Mesenchymal stem cell (in vitro differentiated cells and primary cell): ENCODE measurements at regions not wholly inside any gene's neighbourhood (a gene's known extent, or its start where the extent isn't known, plus 50 kb on each side); places are given as distances from the start of the nearest gene placed in this dataset.

Experiments used
- DNase-seq: peaks from one replicate; pipeline ENCODE4 v3.0.0-alpha.2; 2013
- H2AFZ ChIP-seq: one replicate; pipeline ENCODE4 v1.6.1; 2013; ENCODE audit warnings: low read depth, mild to moderate bottlenecking, control low read depth, inconsistent platforms, low read length, moderate library complexity
- H2AK5ac ChIP-seq: 2 replicates; pipeline ENCODE4 v1.6.1; 2013; ENCODE audit warnings: low read length, moderate library complexity, mild to moderate bottlenecking, inconsistent platforms; ENCODE audit not compliant: severe bottlenecking
- H2BK120ac ChIP-seq: one replicate; pipeline ENCODE4 v1.6.1; 2013; ENCODE audit warnings: low read depth, mild to moderate bottlenecking, inconsistent platforms, low read length, moderate library complexity
- H2BK12ac ChIP-seq, 2 experiments: one replicate each; pipeline ENCODE4 v1.6.1; 2013; ENCODE audit warnings: inconsistent platforms in 2 of 2, low read length in 2 of 2, mild to moderate bottlenecking in 2 of 2, moderate library complexity in 2 of 2, control low read depth in 1 of 2
- H2BK15ac ChIP-seq: one replicate; pipeline ENCODE4 v1.6.1; 2013; ENCODE audit warnings: mild to moderate bottlenecking, low read depth, inconsistent platforms; ENCODE audit not compliant: poor library complexity, severe bottlenecking
- H2BK5ac ChIP-seq: 2 replicates; pipeline ENCODE4 v1.6.1; 2013; ENCODE audit warnings: low read depth, mild to moderate bottlenecking, low read length, control low read depth, inconsistent platforms; ENCODE audit not compliant: poor library complexity, severe bottlenecking
- H3K14ac ChIP-seq, 2 experiments: one replicate each; pipeline ENCODE4 v1.6.1; 2013; ENCODE audit warnings: inconsistent platforms in 2 of 2, low read length in 2 of 2, control low read depth in 1 of 2, mild to moderate bottlenecking in 1 of 2, moderate library complexity in 1 of 2
- H3K18ac ChIP-seq, 2 experiments: one replicate each; pipeline ENCODE4 v1.6.1; 2013; ENCODE audit warnings: inconsistent platforms in 2 of 2, low read length in 2 of 2, control low read depth in 1 of 2, low read depth in 1 of 2, mild to moderate bottlenecking in 1 of 2
- H3K23ac ChIP-seq, 2 experiments: one replicate each; pipeline ENCODE4 v1.6.1; 2013; ENCODE audit warnings: inconsistent platforms in 2 of 2, low read length in 2 of 2, mild to moderate bottlenecking in 2 of 2, moderate library complexity in 2 of 2, control low read depth in 1 of 2
- H3K27ac ChIP-seq: 2 replicates; pipeline ENCODE4 v1.5.1; 2013; ENCODE audit warnings: mild to moderate bottlenecking, moderate library complexity, low read length, control low read depth, inconsistent platforms; ENCODE audit not compliant: poor library complexity, severe bottlenecking
- H3K27me3 ChIP-seq, 2 experiments: 2 replicates each; pipeline versions ENCODE4 v1.6.1 to v1.7.0; 2013; ENCODE audit warnings: low read length in 2 of 2, mild to moderate bottlenecking in 2 of 2, moderate library complexity in 2 of 2, control low read depth in 1 of 2, inconsistent platforms in 1 of 2; ENCODE audit not compliant: control insufficient read depth in 1 of 2, insufficient read depth in 1 of 2
- H3K36me3 ChIP-seq, 2 experiments: 2 replicates each; pipeline versions ENCODE4 v1.6.1 to v1.7.0; 2013; ENCODE audit warnings: low read length in 2 of 2, control low read depth in 1 of 2, inconsistent platforms in 1 of 2, low read depth in 1 of 2, mild to moderate bottlenecking in 1 of 2; ENCODE audit not compliant: insufficient read depth in 2 of 2, control insufficient read depth in 1 of 2
- H3K4ac ChIP-seq, 2 experiments: one replicate each; pipeline ENCODE4 v1.6.1; 2013; ENCODE audit warnings: inconsistent platforms in 2 of 2, low read length in 2 of 2, mild to moderate bottlenecking in 2 of 2, moderate library complexity in 2 of 2, control low read depth in 1 of 2, low read depth in 1 of 2
- H3K4me1 ChIP-seq: 2 replicates; pipeline ENCODE4 v1.6.1; 2013; ENCODE audit warnings: low read depth, low read length, control low read depth; ENCODE audit not compliant: control insufficient read depth, insufficient read depth
- H3K4me2 ChIP-seq: 2 replicates; pipeline ENCODE4 v1.6.1; 2013; ENCODE audit warnings: low read length, mild to moderate bottlenecking, inconsistent platforms; ENCODE audit not compliant: poor library complexity, severe bottlenecking
- H3K4me3 ChIP-seq, 2 experiments: 2 replicates each; pipeline versions ENCODE4 v1.5.1 to v1.7.0; 2013; ENCODE audit warnings: low read length in 2 of 2, mild to moderate bottlenecking in 2 of 2, control low read depth in 1 of 2, low read depth in 1 of 2; ENCODE audit not compliant: insufficient read depth in 1 of 2
- H3K79me1 ChIP-seq: replicated peaks from 2 replicates; pipeline ENCODE4 v1.6.1; 2013; ENCODE audit warnings: mild to moderate bottlenecking, control low read depth, low read length, inconsistent platforms; ENCODE audit not compliant: poor library complexity, severe bottlenecking
- H3K9ac ChIP-seq: 2 replicates; pipeline ENCODE4 v1.7.0; 2013; ENCODE audit warnings: mild to moderate bottlenecking, low read length, moderate library complexity
- H3K9me3 ChIP-seq: 2 replicates; pipeline ENCODE4 v1.7.0; 2013; ENCODE audit warnings: mild to moderate bottlenecking, low read length; ENCODE audit not compliant: control insufficient read depth
- H4K8ac ChIP-seq: one replicate; pipeline ENCODE4 v1.6.1; 2013; ENCODE audit warnings: inconsistent platforms, mild to moderate bottlenecking, low read length, moderate library complexity
- H4K91ac ChIP-seq: one replicate; pipeline ENCODE4 v1.6.1; 2013; ENCODE audit warnings: mild to moderate bottlenecking, low read length, inconsistent platforms
- WGBS: methylation state at CpG from one replicate; pipeline ENCODE4 v1.1.7; 2013; ENCODE audit warnings: mixed read lengths; 5-methylcytosine and 5-hydroxymethylcytosine counted together

GRCh38 chr1:149844650-149845255 is 54.6 kb upstream of the BOLA1 start:
- Histone ChIP-seq H3K9me3 (no peaks in the 10 kb centered on the region), H3K14ac (no peak overlapping the region), H3K18ac (no peak overlapping the region), H3K4me3 (peak overlapping the region in 1 of 2 experiments; percentile 99), H2BK5ac (no peak overlapping the region), H2AFZ (no peak overlapping the region), H2AK5ac (no peak overlapping the region), H3K9ac (peak overlapping the region; percentile 96), H4K8ac (no peak overlapping the region), H3K79me1 (peaks cover 10% of the 10 kb centered on the region), H2BK12ac (no peak overlapping the region), H2BK120ac (no peak overlapping the region), H3K4me2 (no peak overlapping the region), H2BK15ac (no peak overlapping the region), H3K23ac (no peak overlapping the region), H3K27me3 (no peaks in the 10 kb centered on the region), H4K91ac (no peak overlapping the region), H3K4me1 (no peaks in the 10 kb centered on the region), H3K4ac (no peak overlapping the region), H3K27ac (no peak overlapping the region), H3K36me3 (peaks cover 0 to 9% of the 10 kb centered on the region in 2 experiments)
- peak; percentile 1 for DNase-seq
- WGBS, result 81% methylated on average over 2 of the region's 4 CpGs

- 42% methylated on average over 3 of the region's 3 CpGs for WGBS
- Histone ChIP-seq H4K8ac (no peak overlapping the region), H3K18ac (no peak overlapping the region), H3K23ac (no peak overlapping the region), H3K9ac (peak overlapping the region; percentile 96), H2BK12ac (no peak overlapping the region), H2BK15ac (no peak overlapping the region), H2AK5ac (no peak overlapping the region), H3K4me1 (no peaks in the 10 kb centered on the region), H2BK120ac (no peak overlapping the region), H2AFZ (no peak overlapping the region), H3K79me1 (peaks cover 10% of the 10 kb centered on the region), H2BK5ac (peak overlapping the region; percentile 31), H3K4ac (no peak overlapping the region), H3K9me3 (no peaks in the 10 kb centered on the region), H3K4me3 (peak overlapping the region in 1 of 2 experiments; percentile 99), H3K36me3 (peaks cover 0 to 9% of the 10 kb centered on the region in 2 experiments), H4K91ac (no peak overlapping the region), H3K14ac (no peak overlapping the region), H3K27me3 (no peaks in the 10 kb centered on the region), H3K27ac (no peak overlapping the region), H3K4me2 (peak overlapping the region; percentile 28)
- peak; percentile 29 for DNase-seq
Measured at GRCh38 chr1:149845416-149845815, 54.0 kb upstream of the BOLA1 start.

GRCh38 chr1:149846042-149846441 is 53.3 kb upstream of the BOLA1 start:
- Histone ChIP-seq H3K27ac (no peak overlapping the region), H3K79me1 (peaks cover 10% of the 10 kb centered on the region), H4K8ac (no peak overlapping the region), H3K4ac (no peak overlapping the region), H2BK120ac (no peak overlapping the region), H3K4me1 (no peaks in the 10 kb centered on the region), H3K14ac (no peak overlapping the region), H3K4me2 (no peak overlapping the region), H2AK5ac (no peak overlapping the region), H2BK12ac (no peak overlapping the region), H2BK5ac (no peak overlapping the region), H2AFZ (no peak overlapping the region), H3K36me3 (peaks cover 0 to 9% of the 10 kb centered on the region in 2 experiments), H3K4me3 (no peak overlapping the region), H3K23ac (no peak overlapping the region), H4K91ac (no peak overlapping the region), H3K9ac (peak overlapping the region; percentile 96), H3K9me3 (no peaks in the 10 kb centered on the region), H3K27me3 (no peaks in the 10 kb centered on the region), H3K18ac (no peak overlapping the region), H2BK15ac (no peak overlapping the region)
- DNase-seq, result peak; percentile 2
- WGBS, result 69% methylated on average over 1 of the region's 3 CpGs

GRCh38 chr1:149846593-149847466 is 52.5 kb upstream of the BOLA1 start:
- Histone ChIP-seq H3K36me3 (peaks cover 0 to 9% of the 10 kb centered on the region in 2 experiments), H4K8ac (no peak overlapping the region), H3K9me3 (no peaks in the 10 kb centered on the region), H3K4me3 (no peak overlapping the region), H3K27ac (no peak overlapping the region), H3K4me2 (no peak overlapping the region), H3K14ac (no peak overlapping the region), H2BK15ac (no peak overlapping the region), H2AK5ac (no peak overlapping the region), H2AFZ (no peak overlapping the region), H3K9ac (no peak overlapping the region), H3K4me1 (no peaks in the 10 kb centered on the region), H3K79me1 (peaks cover 10% of the 10 kb centered on the region), H3K27me3 (no peaks in the 10 kb centered on the region), H3K4ac (no peak overlapping the region), H2BK12ac (no peak overlapping the region), H3K18ac (no peak overlapping the region), H2BK5ac (no peak overlapping the region), H3K23ac (no peak overlapping the region), H4K91ac (no peak overlapping the region), H2BK120ac (no peak overlapping the region)
- DNase-seq, result no peak
- 99% methylated on average over 2 of the region's 3 CpGs for WGBS
